ENCODE measurements at regions not wholly inside any gene's neighbourhood (a gene's known extent, or its start where the extent isn't known, plus 50 kb on each side); places are given as distances from the start of the nearest gene placed in this dataset.
"Not testable (repeated sequence)": the region's sequence is repeated elsewhere in the genome, so short reads cannot be mapped to it uniquely, and the experiment has no call there.

- DNase-seq: no peak
Measured at GRCh38 chr2:58515827-58516573, 274.9 kb upstream of the FANCL start.

- DNase-seq: no peak
Measured at GRCh38 chr2:58514252-58514651, 273.1 kb upstream of the FANCL start.

GRCh38 chr2:58512878-58513277 lies 271.8 kb upstream of the FANCL start:
- no peak for DNase-seq

GRCh38 chr2:58508006-58508405 lies 266.9 kb upstream of the FANCL start:
- DNase-seq: no peak

GRCh38 chr2:58503918-58504317 lies 262.8 kb upstream of the FANCL start:
- DNase-seq: no peak

- DNase-seq: no peak
Measured at GRCh38 chr2:58502931-58503330, 261.8 kb upstream of the FANCL start.

- no peak for DNase-seq
Measured at GRCh38 chr2:58501371-58502160, 260.4 kb upstream of the FANCL start.

GRCh38 chr2:58497168-58497567 lies 256.0 kb upstream of the FANCL start:
- no peak for DNase-seq

- no peak for DNase-seq
Measured at GRCh38 chr2:58495806-58496205, 254.7 kb upstream of the FANCL start.

GRCh38 chr2:58494071-58494501 lies 253.0 kb upstream of the FANCL start:
- no peak for DNase-seq

GRCh38 chr2:58484629-58485028 lies 243.5 kb upstream of the FANCL start:
- no peak for DNase-seq

- DNase-seq: no peak
Measured at GRCh38 chr2:58484221-58484620, 243.1 kb upstream of the FANCL start.

GRCh38 chr2:58483307-58483706 lies 242.2 kb upstream of the FANCL start:
- DNase-seq: no peak

GRCh38 chr2:58481670-58482069 lies 240.5 kb upstream of the FANCL start:
- no peak for DNase-seq

GRCh38 chr2:58480141-58480540 lies 239.0 kb upstream of the FANCL start:
- DNase-seq: no peak

GRCh38 chr2:58479535-58480140 lies 238.5 kb upstream of the FANCL start:
- DNase-seq: no peak

GRCh38 chr2:58476556-58476955 lies 235.4 kb upstream of the FANCL start:
- DNase-seq: no peak

GRCh38 chr2:58475756-58476155 lies 234.6 kb upstream of the FANCL start:
- DNase-seq: no peak

GRCh38 chr2:58473165-58473564 lies 232.0 kb upstream of the FANCL start:
- no peak for DNase-seq

- DNase-seq: no peak
Measured at GRCh38 chr2:58466804-58467203, 225.7 kb upstream of the FANCL start.

GRCh38 chr2:58466021-58466420 lies 224.9 kb upstream of the FANCL start:
- DNase-seq: not testable (repeated sequence)

- DNase-seq: no peak
Measured at GRCh38 chr2:58460670-58461069, 219.5 kb upstream of the FANCL start.

GRCh38 chr2:58449286-58450010 lies 208.3 kb upstream of the FANCL start:
- DNase-seq: no peak

Data from central memory CD4-positive, alpha-beta T cell (primary cell).